Activated naive CD8-positive, alpha-beta T cell treated with anti-CD3 and anti-CD28 coated beads, Interleukin-2, amount 50 U/mL, for 24 hours (primary cell): ENCODE measurements at regions not wholly inside any gene's neighbourhood (a gene's known extent, or its start where the extent isn't known, plus 50 kb on each side); places are given as distances from the start of the nearest gene placed in this dataset.

Source experiments
- ATAC-seq: fragments of 150-1000 bp; cut with Tn5 transposase; one replicate; pipeline ENCODE4 v1.10.0; 2021
- DNase-seq: peaks from one replicate; pipeline ENCODE4 v3.0.0; 2021
- H3K27ac Mint-ChIP-seq: one replicate; pipeline ENCODE4 v1.8.0; 2021; ENCODE audit warnings: mild to moderate bottlenecking, mixed read lengths
- H3K27me3 Mint-ChIP-seq: one replicate; pipeline ENCODE4 v1.8.0; 2021; ENCODE audit warnings: mixed read lengths
- H3K36me3 Mint-ChIP-seq: one replicate; pipeline ENCODE4 v1.8.0; 2021; ENCODE audit warnings: low read depth, mixed read lengths
- H3K4me1 Mint-ChIP-seq: one replicate; pipeline ENCODE4 v1.8.0; 2021; ENCODE audit warnings: mixed read lengths
- H3K4me3 Mint-ChIP-seq: one replicate; pipeline ENCODE4 v1.8.0; 2021; ENCODE audit warnings: mild to moderate bottlenecking, moderate library complexity, mixed read lengths
- H3K9me3 Mint-ChIP-seq: one replicate; pipeline ENCODE4 v1.8.0; 2021; ENCODE audit warnings: mixed read lengths

GRCh38 chr1:101713760-101714159 is 283.0 kb downstream of the OLFM3 start:
- Mint-ChIP-seq H3K27ac (no peak overlapping the region), H3K4me1 (no peaks in the 10 kb centered on the region), H3K4me3 (no peak overlapping the region), H3K27me3 (peaks cover 3% of the 10 kb centered on the region), H3K9me3 (peaks cover 3% of the 10 kb centered on the region), H3K36me3 (no peaks in the 10 kb centered on the region)
- ATAC-seq (no peak), DNase-seq (no peak)

DNA sequence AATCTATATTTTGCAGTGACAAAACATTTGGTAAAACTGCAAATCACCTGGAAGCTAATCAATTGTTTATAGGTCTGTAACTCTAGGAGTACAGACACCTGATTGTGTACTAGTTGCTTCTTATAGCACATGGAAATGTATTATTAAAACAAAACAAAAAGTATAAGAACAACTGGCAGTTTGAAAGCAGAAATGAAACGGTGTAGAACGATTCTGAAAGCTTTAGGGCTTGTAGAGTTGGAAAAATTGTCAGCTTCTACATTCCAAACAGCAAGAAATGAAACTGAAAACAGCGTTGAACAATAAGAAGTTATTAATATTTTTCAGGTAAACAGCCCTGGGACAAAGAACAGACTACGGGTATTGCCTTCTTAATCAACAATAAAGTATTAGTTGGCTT is 273.3 kb downstream of the OLFM3 start:
- Mint-ChIP-seq H3K27ac (no peak overlapping the region), H3K4me1 (no peaks in the 10 kb centered on the region), H3K27me3 (peaks cover 1% of the 10 kb centered on the region), H3K4me3 (no peak overlapping the region), H3K9me3 (no peaks in the 10 kb centered on the region), H3K36me3 (no peaks in the 10 kb centered on the region)
- no peak for ATAC-seq
- no peak for DNase-seq

- H3K27me3 Mint-ChIP-seq = no peaks in the 10 kb centered on the region
- no peaks in the 10 kb centered on the region for H3K36me3 Mint-ChIP-seq
- no peak overlapping the region for H3K27ac Mint-ChIP-seq
- ATAC-seq = no peak
- H3K4me3 Mint-ChIP-seq = no peak overlapping the region
- DNase-seq = no peak
- no peaks in the 10 kb centered on the region for H3K4me1 Mint-ChIP-seq
- H3K9me3 Mint-ChIP-seq = no peaks in the 10 kb centered on the region
Observed at GRCh38 chr1:101728029-101728428, 268.7 kb downstream of the OLFM3 start.

- no peak overlapping the region for H3K4me3 Mint-ChIP-seq
- DNase-seq = no peak
Observed at GRCh38 chr1:101730559-101730958, 266.2 kb downstream of the OLFM3 start.

DNA sequence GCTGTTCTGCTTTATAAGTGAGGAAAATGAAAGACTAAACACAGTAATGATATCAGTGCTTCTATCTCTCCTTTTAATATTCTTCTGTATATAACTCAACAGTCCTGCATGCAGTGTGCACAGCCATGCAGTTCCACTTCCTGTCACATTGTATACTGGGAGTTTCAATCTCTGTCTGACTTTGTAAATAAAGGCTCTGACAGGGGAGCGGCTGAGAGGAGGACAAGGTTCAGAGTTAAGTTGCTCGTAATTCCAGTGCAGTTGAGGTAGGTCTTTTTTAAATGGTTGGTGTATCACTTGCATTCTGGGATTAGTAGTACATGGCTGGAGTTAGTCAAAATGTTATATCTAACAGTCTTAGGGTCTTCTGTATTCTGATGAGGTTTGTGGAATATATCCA is 264.5 kb downstream of the OLFM3 start:
- Mint-ChIP-seq H3K27me3 (no peaks in the 10 kb centered on the region), H3K36me3 (no peaks in the 10 kb centered on the region), H3K4me1 (no peaks in the 10 kb centered on the region), H3K27ac (no peak overlapping the region), H3K4me3 (no peak overlapping the region), H3K9me3 (no peaks in the 10 kb centered on the region)
- no peak for ATAC-seq
- DNase-seq = no peak

More at GRCh38 chr1:101730559-101730958, 266.2 kb downstream of the OLFM3 start:
- Mint-ChIP-seq H3K9me3 (no peaks in the 10 kb centered on the region), H3K4me1 (no peaks in the 10 kb centered on the region), H3K27me3 (no peaks in the 10 kb centered on the region), H3K36me3 (no peaks in the 10 kb centered on the region), H3K27ac (no peak overlapping the region)
- no peak for ATAC-seq

- Mint-ChIP-seq H3K36me3 (no peaks in the 10 kb centered on the region), H3K27ac (no peak overlapping the region), H3K27me3 (no peaks in the 10 kb centered on the region), H3K4me1 (no peaks in the 10 kb centered on the region), H3K9me3 (no peaks in the 10 kb centered on the region), H3K4me3 (no peak overlapping the region)
- DNase-seq (no peak), ATAC-seq (no peak)
Observed at GRCh38 chr1:101733340-101733739, 263.4 kb downstream of the OLFM3 start.

- no peak overlapping the region for H3K4me3 Mint-ChIP-seq
- DNase-seq (no peak), ATAC-seq (no peak)
- no peak overlapping the region for H3K27ac Mint-ChIP-seq
- H3K9me3 Mint-ChIP-seq = no peaks in the 10 kb centered on the region
- no peaks in the 10 kb centered on the region for H3K4me1 Mint-ChIP-seq
- peaks cover 2% of the 10 kb centered on the region for H3K27me3 Mint-ChIP-seq
- H3K36me3 Mint-ChIP-seq = no peaks in the 10 kb centered on the region
Observed at GRCh38 chr1:101738475-101738874, 258.3 kb downstream of the OLFM3 start.

- DNase-seq = no peak
- H3K4me3 Mint-ChIP-seq = no peak overlapping the region
- H3K27me3 Mint-ChIP-seq = peaks cover 2% of the 10 kb centered on the region
- H3K9me3 Mint-ChIP-seq = no peaks in the 10 kb centered on the region
- H3K4me1 Mint-ChIP-seq = no peaks in the 10 kb centered on the region
- H3K36me3 Mint-ChIP-seq = no peaks in the 10 kb centered on the region
- ATAC-seq = no peak
- no peak overlapping the region for H3K27ac Mint-ChIP-seq
Observed at GRCh38 chr1:101739146-101739545, 257.6 kb downstream of the OLFM3 start.

DNA sequence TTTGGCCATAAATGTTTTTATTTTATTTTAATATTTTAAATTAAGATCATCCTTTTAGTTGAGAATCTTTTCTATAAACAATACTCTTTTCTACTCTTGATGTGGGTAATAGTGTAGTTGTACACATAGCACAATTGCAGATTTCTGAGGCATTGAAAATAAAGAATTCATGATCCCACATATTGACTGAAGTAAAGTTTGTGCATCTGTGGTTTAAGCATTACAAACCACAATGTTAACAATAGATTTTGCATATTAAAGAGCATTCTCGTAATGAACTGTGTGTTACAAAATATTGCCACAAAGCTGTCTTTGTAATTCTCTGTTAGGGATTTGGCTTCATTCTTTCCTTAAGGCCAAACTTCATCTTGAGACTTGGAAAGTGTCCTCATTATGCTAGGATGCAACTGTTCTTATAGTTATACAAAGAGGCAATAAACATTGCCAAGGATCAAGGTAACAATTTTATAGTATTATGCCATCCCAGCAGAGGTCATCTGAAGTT is 256.8 kb downstream of the OLFM3 start:
- Mint-ChIP-seq H3K4me3 (no peak overlapping the region), H3K4me1 (no peaks in the 10 kb centered on the region), H3K27me3 (peaks cover 2% of the 10 kb centered on the region), H3K36me3 (no peaks in the 10 kb centered on the region), H3K9me3 (no peaks in the 10 kb centered on the region), H3K27ac (no peak overlapping the region)
- ATAC-seq (no peak), DNase-seq (no peak)

DNA sequence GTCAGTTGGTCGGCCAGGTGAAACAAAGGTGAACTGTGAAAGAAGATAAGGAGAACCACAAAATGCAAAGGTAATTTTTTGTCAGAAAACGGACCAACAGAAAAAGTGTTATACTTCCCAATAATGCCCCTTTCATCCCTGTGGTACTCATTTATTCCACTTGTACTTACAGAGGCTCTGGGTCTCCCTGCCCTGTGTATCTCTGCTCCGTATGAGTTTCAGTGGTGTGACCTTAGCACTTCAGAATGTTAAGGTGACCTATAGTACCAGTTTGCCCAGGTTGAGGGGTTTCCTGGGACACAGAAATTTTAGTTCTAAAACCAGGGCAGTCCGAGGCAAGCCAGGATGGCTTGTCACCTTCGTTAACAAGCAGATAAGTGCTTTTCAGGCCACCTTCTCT is 254.8 kb downstream of the OLFM3 start:
- no peak for ATAC-seq
- Mint-ChIP-seq H3K4me3 (no peak overlapping the region), H3K36me3 (no peaks in the 10 kb centered on the region), H3K4me1 (no peaks in the 10 kb centered on the region), H3K9me3 (no peaks in the 10 kb centered on the region), H3K27me3 (peaks cover 2% of the 10 kb centered on the region), H3K27ac (no peak overlapping the region)
- DNase-seq = no peak

- no peaks in the 10 kb centered on the region for H3K36me3 Mint-ChIP-seq
Observed at GRCh38 chr1:101742509-101742908, 254.2 kb downstream of the OLFM3 start.

GRCh38 chr1:101745551-101746270 is 251.0 kb downstream of the OLFM3 start:
- Mint-ChIP-seq H3K4me1 (no peaks in the 10 kb centered on the region), H3K27me3 (no peaks in the 10 kb centered on the region), H3K4me3 (no peak overlapping the region), H3K27ac (no peak overlapping the region), H3K9me3 (no peaks in the 10 kb centered on the region), H3K36me3 (no peaks in the 10 kb centered on the region)
- ATAC-seq (no peak), DNase-seq (no peak)

More at GRCh38 chr1:101742509-101742908, 254.2 kb downstream of the OLFM3 start:
- DNase-seq (no peak), ATAC-seq (no peak)
- H3K4me3 Mint-ChIP-seq = no peak overlapping the region
- no peaks in the 10 kb centered on the region for H3K4me1 Mint-ChIP-seq
- no peak overlapping the region for H3K27ac Mint-ChIP-seq
- no peaks in the 10 kb centered on the region for H3K9me3 Mint-ChIP-seq
- H3K27me3 Mint-ChIP-seq = peaks cover 2% of the 10 kb centered on the region

DNA sequence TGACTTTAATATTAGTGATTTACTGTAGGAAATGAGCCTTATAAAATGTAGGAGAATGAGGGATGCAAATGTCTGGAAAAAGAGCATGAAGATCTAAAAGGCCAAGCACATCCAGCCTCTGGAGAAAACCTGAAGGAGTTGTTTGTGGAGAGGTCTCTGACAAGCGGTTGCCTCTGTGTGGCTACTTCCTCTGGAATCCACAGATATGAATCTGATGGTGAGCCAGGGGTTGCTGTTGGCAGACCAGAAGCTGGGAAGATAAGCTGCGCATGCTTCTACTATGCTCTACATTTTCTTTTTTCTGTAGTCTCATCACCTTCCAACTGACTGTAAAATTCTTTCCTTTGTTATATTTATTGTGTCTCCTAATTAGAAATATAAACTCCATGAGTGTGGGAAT is 248.6 kb downstream of the OLFM3 start:
- no peak for DNase-seq
- ATAC-seq = no peak
- Mint-ChIP-seq H3K4me1 (no peaks in the 10 kb centered on the region), H3K27me3 (no peaks in the 10 kb centered on the region), H3K9me3 (no peaks in the 10 kb centered on the region), H3K27ac (no peak overlapping the region), H3K4me3 (no peak overlapping the region), H3K36me3 (no peaks in the 10 kb centered on the region)
